ENCODE measurements at regions not wholly inside any gene's neighbourhood (a gene's known extent, or its start where the extent isn't known, plus 50 kb on each side); places are given as distances from the start of the nearest gene placed in this dataset.

DNA sequence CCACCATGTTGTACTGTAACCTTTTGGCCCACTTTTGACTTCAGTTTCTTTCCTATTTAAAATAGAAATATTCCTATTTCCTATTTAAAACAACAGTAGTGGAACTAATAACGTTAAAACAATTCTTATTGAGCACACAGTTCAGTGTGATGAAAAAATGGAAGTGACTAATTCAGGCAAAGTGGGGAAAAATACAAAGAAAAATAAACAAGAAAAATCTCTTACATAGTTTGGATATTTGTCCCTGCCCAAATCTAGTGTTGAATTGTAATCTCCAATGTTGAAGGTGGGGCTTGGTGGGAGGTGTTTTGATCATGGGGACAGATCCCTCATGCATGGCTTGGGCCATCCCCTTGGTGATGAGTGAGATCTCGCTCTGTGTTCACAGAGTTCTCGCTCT lies 198.1 kb upstream of the CPHXL start:
- H3K36me3 Mint-ChIP-seq (ENCODE audit: insufficient read depth, unreplicated experiment): no peaks in the 10 kb centered on the region
- no peak overlapping the region for H3K27ac Mint-ChIP-seq (ENCODE audit: unreplicated experiment)
- DNase-seq: no peak
- no peaks in the 10 kb centered on the region for H3K4me1 Mint-ChIP-seq (ENCODE audit: low read depth, unreplicated experiment)
- no TSS peak for BruUV-seq (replicated peaks)
- no peaks in the 10 kb centered on the region for H3K9me3 Mint-ChIP-seq (ENCODE audit: low read depth, unreplicated experiment)
- TF ChIP-seq, protein P1, sequence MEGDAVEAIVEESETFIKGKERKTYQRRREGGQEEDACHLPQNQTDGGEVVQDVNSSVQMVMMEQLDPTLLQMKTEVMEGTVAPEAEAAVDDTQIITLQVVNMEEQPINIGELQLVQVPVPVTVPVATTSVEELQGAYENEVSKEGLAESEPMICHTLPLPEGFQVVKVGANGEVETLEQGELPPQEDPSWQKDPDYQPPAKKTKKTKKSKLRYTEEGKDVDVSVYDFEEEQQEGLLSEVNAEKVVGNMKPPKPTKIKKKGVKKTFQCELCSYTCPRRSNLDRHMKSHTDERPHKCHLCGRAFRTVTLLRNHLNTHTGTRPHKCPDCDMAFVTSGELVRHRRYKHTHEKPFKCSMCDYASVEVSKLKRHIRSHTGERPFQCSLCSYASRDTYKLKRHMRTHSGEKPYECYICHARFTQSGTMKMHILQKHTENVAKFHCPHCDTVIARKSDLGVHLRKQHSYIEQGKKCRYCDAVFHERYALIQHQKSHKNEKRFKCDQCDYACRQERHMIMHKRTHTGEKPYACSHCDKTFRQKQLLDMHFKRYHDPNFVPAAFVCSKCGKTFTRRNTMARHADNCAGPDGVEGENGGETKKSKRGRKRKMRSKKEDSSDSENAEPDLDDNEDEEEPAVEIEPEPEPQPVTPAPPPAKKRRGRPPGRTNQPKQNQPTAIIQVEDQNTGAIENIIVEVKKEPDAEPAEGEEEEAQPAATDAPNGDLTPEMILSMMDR (IDR thresholded peaks at IDR 0.05; ENCODE audit: unreplicated experiment): no peak
- intact Hi-C loops (cut with micrococcal nuclease; ENCODE audit: unreplicated experiment): no loop called here
- CTCF ChIA-PET: no interaction called here
- peaks cover 9% of the 10 kb centered on the region for H3K27me3 Mint-ChIP-seq (ENCODE audit: unreplicated experiment)
- no peak overlapping the region for H3K4me3 Mint-ChIP-seq (ENCODE audit: low read depth, unreplicated experiment)

DNA sequence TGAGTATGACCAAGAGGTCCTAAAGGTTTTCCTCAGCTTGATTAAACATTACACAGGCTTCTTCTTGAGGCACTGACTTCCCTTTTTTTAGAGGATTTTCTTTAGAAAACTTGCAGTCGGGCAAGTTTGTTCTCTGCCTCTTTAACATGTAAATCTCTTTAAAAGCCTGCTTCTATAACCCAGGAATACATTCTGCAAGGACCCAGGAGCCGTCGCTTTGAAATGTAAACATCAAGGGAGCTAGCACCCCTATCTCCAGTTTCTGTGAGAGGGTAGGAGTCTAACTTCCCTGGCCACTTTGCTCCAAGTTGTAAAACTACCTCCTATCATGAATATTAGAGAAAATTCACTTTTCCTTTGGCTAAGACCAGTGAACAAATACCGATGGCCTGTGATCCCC lies 201.5 kb upstream of the CPHXL start:
- no TSS peak for BruUV-seq (replicated peaks)
- no peaks in the 10 kb centered on the region for H3K4me1 Mint-ChIP-seq (ENCODE audit: low read depth, unreplicated experiment)
- intact Hi-C loops (cut with micrococcal nuclease; ENCODE audit: unreplicated experiment): no loop called here
- TF ChIP-seq, protein P1 (IDR thresholded peaks at IDR 0.05; ENCODE audit: unreplicated experiment): no peak
- no peak overlapping the region for H3K4me3 Mint-ChIP-seq (ENCODE audit: low read depth, unreplicated experiment)
- no peak overlapping the region for H3K27ac Mint-ChIP-seq (ENCODE audit: unreplicated experiment)
- H3K27me3 Mint-ChIP-seq (ENCODE audit: unreplicated experiment): no peaks in the 10 kb centered on the region
- H3K36me3 Mint-ChIP-seq (ENCODE audit: insufficient read depth, unreplicated experiment): no peaks in the 10 kb centered on the region
- CTCF ChIA-PET: no interaction called here
- H3K9me3 Mint-ChIP-seq (ENCODE audit: low read depth, unreplicated experiment): no peaks in the 10 kb centered on the region
- no peak for DNase-seq

DNA sequence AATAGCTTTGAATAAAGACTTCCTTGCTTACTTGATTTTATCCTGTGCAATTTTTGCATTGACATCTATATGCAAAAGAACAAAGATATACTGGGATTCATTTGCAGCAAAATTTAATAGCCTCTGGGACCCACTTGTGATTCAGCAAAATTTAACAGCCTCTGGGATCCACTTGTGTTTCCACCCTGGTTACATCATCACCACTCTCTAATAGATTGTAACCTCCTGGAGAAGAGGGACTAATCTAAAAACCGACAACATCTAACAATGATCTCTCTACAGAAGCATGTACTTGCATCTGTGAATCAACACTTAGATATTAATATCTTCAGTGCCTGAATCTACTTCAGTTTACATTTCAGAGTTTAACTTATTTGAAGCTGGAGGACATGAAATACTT lies 202.0 kb upstream of the CPHXL start:
- Mint-ChIP-seq H3K9me3 (ENCODE audit: low read depth, unreplicated experiment) (no peaks in the 10 kb centered on the region), H3K4me1 (ENCODE audit: low read depth, unreplicated experiment) (no peaks in the 10 kb centered on the region), H3K27ac (ENCODE audit: unreplicated experiment) (no peak overlapping the region), H3K4me3 (ENCODE audit: low read depth, unreplicated experiment) (no peak overlapping the region), H3K27me3 (ENCODE audit: unreplicated experiment) (no peaks in the 10 kb centered on the region), H3K36me3 (ENCODE audit: insufficient read depth, unreplicated experiment) (no peaks in the 10 kb centered on the region)
- intact Hi-C loops (cut with micrococcal nuclease; ENCODE audit: unreplicated experiment): no loop called here
- BruUV-seq (replicated peaks): no TSS peak
- DNase-seq: no peak
- CTCF ChIA-PET: no interaction called here
- TF ChIP-seq, protein P1 (IDR thresholded peaks at IDR 0.05; ENCODE audit: unreplicated experiment): no peak

DNA sequence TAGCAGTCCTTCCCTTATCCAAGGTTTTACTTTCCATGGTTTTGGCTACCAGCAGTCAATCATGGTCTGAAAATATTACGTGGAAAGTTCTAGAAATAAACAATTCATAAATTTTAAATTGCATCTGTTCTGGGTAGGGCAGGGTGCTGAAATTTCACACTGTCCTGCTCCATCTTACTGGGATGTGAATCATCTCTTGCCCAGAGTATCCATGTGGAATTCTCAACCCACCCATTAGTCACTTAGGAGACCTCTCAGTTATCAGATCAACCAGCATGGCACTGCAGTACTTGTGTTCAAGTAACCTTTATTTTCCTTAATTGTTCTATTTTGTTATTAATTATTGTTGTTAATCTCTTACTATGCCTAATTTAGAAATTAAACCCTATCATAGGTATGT lies 202.8 kb upstream of the CPHXL start:
- CTCF ChIA-PET: no interaction called here
- H3K36me3 Mint-ChIP-seq (ENCODE audit: insufficient read depth, unreplicated experiment): no peaks in the 10 kb centered on the region
- intact Hi-C loops (cut with micrococcal nuclease; ENCODE audit: unreplicated experiment): no loop called here

More for the DNA sequence above, 202.8 kb upstream of the CPHXL start:
- H3K4me1 Mint-ChIP-seq (ENCODE audit: low read depth, unreplicated experiment): no peaks in the 10 kb centered on the region
- H3K27me3 Mint-ChIP-seq (ENCODE audit: unreplicated experiment): no peaks in the 10 kb centered on the region
- H3K9me3 Mint-ChIP-seq (ENCODE audit: low read depth, unreplicated experiment): no peaks in the 10 kb centered on the region
- TF ChIP-seq, protein P1 (IDR thresholded peaks at IDR 0.05; ENCODE audit: unreplicated experiment): no peak
- H3K27ac Mint-ChIP-seq (ENCODE audit: unreplicated experiment): no peak overlapping the region
- no peak for DNase-seq
- no peak overlapping the region for H3K4me3 Mint-ChIP-seq (ENCODE audit: low read depth, unreplicated experiment)
- BruUV-seq (replicated peaks): no TSS peak

All from Calu3 (cell line).